Astrocyte of the hippocampus (primary cell): ENCODE measurements at regions not wholly inside any gene's neighbourhood (a gene's known extent, or its start where the extent isn't known, plus 50 kb on each side); places are given as distances from the start of the nearest gene placed in this dataset.
A peak's percentile ranks its signal among the peaks of the same experiment; 100 is the strongest.

ENCODE experiments used
- DNase-seq: peaks from one replicate; pipeline ENCODE4 v3.0.0; 2011; ENCODE audit warnings: low read depth, low spot score

DNA sequence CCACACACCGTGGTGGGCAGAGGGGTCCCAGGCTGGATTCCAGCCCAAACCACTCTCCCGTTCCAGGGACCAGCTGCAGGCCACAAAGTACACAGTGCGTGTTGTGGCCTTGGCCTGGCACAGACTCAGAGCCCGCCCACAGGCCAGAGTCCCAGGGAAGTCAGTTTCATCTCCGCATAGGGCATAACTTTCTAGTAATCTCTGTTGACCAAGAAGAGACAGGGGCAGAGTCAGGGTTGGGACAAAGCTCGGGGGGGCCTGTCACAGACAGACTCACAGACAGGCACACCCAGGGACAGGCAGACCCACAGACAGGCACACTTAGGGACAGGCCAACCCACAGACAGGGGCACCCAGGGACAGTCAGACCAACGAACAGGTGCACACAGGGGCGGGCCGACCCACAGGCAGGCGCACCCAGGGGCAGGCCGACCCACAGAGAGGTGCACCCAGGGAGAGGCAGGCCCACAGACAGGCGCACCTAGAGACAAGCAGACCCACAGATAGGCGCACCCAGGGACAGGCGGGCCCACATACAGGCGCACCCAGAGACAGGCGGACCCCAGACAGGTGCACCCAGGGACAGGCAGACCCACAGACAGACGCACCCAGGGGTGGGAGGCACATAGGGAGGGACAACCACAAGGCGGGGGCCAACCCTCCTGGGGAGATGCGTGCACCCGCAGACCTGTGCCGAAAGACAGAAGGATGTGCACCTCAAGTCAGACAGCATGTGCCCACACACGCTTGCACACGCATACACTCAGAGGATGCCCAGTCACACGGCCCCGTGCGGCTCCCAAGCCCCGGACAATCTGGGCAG lies 323.3 kb upstream of the RTL1 start:
- peak; percentile 64 for DNase-seq

DNA sequence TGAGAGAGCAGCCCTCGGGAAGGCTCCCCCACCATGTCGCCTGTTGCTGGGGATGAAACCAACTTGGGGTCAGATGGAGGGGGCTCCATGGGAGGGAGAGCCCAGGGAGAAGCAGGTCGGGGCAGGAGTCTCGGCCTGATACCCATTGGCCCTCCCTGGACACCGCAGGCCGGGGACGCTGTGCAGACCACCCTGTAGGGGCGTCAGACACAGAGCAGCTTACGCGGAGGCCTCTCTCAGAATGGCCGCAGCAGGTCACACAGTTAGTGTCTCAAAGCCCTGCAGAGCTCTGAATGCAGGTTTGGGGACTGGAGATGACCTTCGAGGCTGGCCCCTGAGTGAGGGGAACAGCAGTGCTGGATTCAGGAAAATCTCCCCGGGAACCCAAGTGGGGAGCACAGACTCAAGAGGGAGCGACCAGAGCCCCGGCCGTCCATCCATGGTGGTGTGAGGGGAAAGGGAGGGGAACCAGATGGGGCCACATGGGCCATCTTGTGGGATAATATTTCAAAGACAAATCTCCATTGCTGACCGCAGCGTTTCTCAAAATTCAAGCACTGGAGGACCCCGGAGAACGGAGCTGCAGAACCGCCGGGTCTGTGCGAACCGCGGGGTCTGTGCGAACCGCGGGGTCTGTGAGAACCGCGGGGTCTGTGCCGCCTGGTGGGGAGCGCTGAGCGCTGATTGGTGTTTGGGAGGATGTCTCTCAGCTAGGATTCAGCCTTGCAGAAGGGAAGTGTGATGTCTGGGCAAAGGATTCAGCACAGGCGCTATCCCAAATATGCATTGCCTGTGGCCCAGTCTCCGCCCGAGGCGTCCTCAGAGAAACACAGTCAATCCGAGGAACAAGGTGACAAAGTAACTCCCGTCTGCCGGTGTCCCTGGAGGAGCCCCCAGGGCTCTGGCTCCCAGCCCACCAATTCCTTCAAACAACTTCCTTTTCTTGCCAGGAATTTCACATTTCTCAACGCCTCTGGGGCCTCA lies 324.4 kb upstream of the RTL1 start:
- DNase-seq = no peak

DNA sequence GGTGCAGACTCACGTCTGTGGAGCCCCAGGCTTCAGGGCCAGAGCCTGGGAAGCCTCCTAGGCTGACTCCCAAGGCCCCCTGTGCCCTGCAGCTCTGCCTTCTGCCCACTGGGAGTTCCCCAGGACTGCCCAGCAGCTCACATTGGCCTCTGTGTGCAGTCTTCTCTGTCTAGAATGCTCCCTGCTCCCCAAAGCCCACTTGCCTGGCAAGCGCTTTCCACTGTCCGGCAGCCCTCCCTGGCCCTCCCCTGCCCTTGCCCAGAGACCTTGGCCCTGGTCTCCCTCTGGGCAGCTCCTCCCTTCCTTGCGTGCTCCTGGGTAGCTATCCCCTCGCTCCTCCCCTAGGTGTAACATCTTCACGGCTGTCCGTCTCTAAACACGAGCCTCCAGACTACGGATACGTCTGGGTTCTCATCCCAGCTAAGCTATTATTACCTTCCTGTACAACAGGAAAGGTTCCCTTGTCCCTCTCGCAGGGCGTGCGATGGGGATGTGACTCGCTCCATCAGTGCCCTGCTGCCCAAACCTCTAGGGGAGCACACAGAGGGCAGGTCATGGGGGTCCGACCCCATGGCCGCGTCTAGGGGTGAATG lies 325.5 kb upstream of the RTL1 start:
- no peak for DNase-seq

DNA sequence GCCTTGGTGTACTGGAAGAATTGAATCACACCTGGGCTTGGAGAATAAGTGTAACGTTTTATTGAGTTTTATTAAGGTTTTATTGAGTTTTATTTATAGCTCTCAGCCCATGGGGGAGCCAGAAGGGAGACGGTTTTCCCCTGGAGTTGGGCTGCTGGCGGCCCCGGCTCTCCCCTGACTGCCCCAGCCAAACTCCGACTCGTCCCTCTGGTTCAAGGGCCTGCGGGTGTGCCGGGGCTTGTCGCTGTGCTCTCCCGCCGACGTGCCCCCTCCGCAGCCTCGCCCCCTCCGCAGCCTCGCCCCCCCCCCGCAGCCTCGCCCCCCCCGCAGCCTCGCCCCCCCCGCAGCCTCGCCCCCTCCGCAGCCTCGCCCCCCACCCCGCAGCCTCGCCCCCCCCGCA lies 326.1 kb upstream of the RTL1 start:
- DNase-seq = no peak

DNA sequence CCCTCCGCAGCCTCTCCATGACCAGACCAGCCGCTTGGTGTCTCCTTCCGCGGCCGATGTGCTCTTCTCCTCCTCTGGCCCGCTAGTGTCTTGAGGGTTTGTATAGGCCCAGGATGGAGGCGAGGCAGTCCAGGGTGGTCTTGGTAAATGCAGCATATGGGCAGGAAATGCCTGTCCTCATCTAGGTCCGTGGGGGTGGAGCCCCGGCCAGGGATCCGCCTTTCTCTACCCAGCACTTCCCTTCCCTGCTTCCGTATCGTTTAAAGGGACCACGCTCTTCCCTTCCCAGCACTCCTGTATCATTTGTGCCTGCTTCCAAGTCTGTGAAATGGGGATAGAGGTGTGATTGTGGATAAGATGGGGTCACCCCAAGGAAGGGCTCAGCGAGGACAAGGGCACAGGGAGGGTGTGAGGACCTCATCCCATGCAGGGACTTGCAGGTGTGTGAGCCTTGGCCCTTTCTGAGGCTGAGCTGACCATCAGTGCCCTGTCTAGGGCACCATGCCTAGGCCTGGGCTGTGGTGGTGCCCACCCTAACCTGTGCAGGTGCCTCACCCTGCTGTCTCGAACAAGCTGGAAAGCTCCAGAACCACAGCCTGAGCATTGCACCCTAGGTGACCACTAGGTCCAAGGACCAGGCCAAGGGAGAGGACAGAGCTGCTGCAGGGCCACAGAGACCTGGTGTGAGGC lies 326.8 kb upstream of the RTL1 start:
- no peak for DNase-seq

DNA sequence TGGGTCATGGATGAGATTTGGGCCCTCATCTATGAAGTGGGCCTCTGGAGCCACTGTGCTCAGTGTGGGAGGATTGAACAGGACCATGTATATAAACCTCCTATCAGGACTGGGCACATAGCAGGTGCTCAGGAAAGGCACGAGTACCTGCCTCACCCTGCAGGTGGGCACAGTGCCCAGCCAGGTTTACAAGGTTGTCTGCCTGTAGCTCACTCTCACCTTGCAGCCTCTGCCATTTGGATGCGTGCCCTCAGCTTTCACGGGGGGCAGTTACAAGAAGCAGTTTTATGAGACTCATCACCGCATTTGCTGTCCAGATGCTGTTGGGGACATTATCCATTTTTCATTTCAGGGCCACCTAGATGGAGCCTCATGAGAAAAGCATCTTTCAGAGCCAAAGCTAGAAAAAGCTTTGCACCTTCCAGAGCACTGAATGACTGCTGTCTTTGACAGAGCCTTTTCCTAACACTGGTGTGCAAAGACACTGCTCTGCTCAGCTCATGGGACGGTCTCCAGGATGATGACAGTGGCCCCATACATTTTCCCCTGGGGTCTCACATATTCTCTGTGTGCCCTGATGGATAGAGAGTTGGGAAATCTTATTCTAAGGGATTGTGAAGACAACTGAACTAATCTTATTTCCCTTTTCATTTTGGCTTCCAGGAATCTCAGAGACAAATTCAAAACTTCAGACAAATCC lies 327.5 kb upstream of the RTL1 start:
- no peak for DNase-seq

DNA sequence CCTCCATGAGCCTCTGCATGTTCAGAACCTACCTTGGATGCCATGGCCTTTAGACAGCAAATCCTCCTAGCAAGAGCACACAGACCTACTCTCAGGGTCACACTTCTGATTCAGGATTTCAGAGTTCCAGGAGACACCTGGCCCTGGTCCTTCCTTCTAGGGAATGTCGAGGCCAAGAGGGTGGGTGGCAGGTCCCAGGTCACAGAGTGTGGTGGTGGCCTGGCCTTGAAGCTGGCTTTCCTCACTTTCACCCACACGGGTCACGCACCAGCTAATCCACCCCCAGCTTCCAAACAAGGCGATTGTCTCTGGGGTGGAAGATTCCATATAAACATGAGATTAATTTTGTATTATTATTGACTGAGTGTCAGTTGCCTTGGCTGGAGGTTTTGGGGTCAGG lies 328.3 kb upstream of the RTL1 start:
- DNase-seq = no peak

DNA sequence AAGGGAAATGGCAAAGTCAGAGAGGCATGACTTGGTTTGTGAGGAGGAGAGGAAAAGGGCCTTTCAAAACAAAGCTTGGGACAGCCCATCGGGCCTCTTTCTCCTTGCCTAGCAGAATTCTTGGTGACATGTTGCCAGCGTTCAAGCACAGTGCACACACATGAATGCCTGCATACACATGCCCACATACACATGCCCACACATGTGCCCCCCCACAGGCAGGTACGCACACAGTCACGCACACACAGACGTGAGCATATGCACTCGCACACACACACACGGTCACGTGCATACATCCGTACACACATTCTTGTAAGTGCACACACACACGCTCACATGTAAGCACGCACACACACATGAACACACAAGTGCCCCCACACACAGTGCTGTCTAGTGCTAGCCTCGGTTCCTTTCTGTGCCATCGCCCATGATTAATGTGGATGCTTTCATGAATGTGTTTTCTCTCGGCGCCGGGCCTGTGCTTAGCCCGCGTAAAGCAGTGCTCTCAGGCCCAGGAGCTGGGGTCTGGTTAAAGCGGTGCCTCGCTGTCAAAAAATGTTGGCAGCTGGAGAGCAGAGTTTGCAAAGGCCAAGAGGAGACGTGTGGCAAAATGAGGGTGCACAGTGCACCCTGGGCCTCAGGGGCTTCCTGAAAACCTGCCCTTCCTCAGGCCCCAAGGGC lies 328.8 kb upstream of the DIO3 start:
- DNase-seq = peak; percentile 59

DNA sequence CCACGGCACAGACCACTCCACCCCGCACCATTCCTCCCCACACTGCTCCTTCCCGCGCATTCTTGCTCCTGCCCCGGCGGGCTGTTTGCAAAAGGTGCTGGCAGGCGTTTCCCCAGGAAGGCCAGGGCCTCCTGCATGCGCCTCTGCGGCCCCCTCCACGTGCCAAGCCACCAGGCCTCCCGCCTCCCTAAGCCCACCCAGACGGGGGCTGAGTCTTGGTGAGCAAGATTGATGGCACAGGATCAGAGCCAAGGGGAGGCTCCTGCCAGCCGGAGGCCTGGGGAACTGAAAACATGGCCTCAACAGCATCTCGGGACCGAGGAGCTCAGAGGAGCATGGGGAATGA lies 328.3 kb upstream of the DIO3 start:
- peak; percentile 37 for DNase-seq

DNA sequence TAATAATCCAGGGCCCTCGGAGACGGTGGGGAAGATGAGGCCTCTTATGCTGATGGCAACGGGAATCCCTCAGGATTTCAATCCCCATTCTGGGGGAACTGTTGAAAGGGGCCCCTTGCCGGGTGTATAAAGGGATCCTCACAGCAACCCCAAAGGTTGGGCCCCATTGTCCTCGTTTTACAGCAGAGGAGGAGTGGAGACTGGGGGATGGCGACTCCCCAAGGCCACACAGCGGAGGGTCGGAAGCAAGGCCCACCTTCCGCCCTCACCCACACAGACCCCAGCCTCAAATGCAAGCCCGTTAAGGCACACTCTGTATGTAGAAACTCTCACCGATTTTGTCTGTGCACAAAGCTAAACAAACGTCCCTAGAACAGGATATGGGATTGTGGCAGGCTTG lies 327.9 kb upstream of the DIO3 start:
- DNase-seq = no peak

DNA sequence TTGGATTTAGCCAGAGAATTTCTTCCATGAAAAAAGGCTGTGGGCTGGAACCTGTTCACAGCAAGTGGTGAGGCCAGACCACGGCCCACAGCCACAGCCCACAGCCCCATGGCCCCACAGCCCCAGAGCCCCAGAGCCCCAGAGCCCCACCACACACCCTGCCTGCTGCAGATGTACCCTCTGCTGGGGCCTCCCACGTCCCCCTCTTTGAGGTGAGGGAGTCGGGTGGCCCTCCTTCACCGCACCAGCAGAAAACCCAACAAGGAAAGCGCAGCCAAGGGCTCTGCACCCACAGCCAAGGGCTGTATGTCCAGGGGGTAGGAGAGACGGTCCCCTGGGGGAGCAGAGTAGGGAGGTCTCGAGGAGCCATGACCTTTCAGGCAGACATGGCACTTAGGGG lies 327.5 kb upstream of the DIO3 start:
- peak; percentile 23 for DNase-seq

DNA sequence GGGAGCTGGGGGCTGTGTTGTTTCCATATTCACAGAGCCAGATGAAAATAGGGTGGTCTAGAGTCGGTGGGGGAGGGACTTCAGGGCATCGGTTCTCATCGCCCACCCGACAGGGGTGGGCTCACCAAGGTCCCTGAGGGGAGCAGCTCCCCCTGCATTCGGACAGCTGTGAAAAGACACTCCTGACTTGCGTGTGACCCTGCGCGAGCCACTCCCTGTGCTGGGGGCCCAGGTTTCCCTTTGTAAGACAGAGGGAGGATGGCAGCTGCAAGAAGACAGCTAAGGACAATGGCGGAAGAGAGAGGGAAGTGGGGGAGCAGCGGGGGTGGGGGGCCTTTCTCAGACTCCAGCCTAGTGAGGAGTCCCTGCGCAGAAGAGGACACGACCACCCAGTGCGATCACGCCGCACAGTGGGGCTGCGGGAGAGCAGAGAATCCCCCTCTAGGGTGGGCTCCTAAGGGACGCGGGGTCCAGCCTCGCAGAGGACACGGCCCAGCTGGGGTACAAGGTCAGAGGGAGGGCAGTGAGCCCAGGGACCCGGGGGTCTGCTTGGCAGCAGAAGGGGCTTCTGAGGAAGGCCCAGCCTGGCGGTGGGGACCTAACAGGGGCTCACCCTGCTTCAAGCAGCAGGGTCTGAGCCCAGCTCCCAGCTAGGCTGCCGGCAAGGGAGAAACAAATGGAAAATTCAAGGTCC lies 326.9 kb upstream of the DIO3 start:
- no peak for DNase-seq

DNA sequence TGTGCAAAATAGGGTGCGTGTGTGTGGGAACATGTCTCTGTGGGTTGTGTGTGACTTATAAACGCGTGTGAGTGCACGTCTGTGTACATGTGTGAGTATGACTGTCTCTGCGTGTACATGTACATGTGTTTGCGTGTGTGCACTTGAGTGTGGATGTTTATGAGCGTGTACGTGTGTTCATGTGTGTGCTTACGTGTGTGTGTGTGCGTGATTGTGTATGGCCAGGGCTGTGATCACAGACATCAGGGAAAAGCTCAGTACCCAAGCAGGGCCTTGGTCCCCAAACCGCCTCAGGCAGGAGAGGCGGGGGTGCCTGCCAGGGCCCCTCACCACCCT lies 326.3 kb upstream of the DIO3 start:
- DNase-seq = no peak

DNA sequence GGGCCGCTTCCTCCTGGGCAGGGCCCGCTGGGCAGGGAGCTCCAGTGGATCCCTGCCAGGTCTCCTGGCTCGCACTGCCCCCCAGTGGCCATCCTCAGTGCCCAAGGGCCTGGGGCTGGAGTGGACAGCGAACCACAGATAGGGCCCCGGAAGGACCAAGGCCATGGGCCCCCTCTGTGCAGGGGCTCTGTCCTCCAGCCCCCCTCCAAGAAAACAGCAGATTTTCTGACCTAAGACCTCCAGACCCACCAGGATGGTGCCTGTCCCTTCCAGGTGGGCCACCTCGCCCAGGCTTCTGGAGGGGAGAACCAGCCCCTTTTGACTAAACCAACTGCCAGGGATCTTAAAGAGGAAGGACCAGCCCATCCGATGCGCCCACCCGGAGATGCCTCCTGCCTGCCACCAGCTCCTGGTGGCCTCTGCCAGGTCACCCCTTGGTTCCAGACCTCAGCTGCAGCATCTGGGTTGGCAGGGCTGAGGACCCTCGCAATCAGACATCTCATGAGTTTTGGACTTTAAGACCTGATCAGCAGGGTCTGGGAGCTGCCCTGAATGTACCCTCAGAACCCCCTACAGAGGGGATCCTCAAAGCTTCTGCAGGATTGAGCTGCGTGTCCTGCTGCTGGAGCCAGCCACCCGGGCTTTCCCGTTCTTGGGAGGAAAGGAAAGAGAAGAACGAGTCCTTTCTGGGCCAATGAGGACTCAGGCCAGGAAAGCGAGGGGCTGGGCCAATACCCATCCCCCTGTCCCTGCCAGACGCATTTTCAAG lies 325.8 kb upstream of the DIO3 start:
- peak; percentile 85 for DNase-seq

DNA sequence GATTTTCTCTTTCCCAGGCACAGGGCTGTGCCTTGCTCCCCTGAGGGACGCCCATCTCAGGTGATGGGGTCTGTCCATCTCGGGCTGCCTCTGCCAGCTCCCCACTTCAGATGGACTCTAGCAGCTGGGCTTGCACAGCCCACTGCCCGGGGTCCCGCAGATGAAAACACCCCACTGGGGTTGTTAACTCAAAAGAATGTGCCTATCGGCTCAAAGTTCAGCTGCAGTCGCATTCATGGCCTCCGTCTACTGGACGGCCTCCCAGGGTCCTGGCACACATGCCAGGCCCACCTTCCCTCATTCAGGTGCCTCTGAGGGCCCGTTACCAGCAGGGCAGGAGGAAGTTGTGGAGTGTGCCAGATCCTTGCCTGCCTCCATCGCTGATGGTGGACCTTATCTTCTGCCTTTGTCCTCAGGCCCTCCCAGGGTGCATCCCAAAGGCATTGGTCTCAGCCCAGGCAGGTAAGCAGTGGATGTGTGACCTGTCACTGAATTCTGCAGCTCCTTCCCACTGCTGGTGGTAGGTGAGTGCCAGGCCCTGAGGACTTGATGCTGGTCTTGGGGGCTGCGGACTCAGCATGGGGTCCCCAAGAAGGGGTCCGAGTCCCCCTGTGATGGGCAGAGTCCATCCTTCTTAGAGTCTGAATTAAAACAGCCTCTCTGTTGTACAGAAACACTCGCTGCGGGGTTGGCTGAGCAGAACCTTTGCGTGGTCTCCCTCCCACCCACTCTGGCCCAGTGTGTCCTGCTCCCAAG lies 324.6 kb upstream of the DIO3 start:
- no peak for DNase-seq

DNA sequence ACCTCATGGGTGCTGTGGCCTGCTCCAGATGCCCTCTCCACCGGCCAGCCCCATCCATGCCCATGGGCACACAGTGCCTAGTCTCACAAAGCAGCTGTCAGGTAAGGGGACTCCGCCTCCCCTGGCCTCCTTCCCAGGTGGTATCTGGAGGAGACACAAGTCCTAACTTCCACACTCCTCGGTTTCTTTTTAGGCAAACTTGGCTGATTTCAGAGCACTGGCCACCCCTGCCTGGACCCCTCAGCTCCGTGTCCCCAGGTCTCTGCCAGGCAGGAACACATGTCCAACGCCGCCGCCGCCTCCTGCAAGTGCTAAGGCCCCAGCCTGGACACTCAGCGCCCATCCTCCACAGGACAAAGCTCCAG lies 324.1 kb upstream of the DIO3 start:
- DNase-seq = no peak

DNA sequence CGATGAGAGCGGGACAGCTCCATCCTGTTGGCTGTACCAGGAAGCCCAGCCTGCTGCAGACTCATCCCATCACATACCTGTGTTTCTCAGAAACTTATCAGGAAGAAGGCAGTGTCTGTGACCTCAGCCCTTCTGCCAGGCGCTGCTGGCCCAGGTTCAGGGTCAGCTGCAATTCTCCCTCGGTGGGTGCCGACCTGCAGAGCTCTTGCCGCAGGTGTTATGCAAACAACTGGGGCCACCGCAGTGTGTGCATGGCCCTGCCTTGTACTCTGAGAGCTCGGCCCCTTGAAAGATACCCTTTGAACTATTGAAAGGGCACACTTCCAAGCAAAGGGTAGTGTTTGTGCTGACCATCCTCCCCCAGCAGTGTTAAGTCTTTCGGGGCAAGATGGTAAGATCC lies 322.2 kb upstream of the DIO3 start:
- no peak for DNase-seq

DNA sequence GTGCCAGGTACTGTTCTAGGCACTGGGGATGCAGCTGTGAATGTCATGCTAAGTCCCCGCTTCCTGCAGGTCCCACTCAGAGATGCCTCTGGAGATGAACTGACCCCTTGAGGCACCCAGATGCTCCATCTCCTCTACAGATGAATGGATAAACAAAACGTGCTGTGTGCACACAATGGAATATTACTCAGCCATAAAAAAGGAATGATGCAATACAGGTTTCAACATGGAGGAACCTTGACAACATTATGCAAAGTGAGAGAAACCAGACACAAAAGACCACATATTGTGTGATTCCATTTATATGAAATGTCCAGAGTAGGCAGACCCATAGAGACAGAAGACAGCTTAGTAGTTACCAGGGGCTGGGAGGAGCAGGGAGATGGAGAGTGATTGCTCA lies 320.1 kb upstream of the DIO3 start:
- no peak for DNase-seq

DNA sequence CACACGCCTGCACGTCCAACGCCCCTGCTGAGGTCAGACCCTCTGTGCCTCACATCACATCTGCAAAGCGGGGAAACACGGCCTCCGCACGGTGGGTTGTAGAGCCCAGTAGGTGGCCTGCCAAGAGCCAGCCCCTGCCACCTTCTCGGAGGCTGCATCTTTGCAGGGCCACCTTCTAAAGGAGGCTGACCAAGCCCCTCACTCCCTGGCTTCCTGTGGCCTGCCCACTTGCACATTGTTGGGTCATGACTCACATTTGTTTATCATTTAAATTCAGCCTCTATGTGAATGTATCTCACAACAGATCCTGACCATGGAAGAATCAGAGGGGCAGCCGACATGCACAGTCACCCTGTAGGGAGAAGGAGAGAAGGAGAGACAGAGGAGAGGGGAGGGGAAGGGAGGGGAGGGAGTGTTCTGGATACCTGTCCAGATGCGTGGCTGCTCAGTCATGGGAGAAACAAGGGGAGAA lies 319.5 kb upstream of the DIO3 start:
- DNase-seq = peak; percentile 37
